LNCaP clone FGC (cell line): ENCODE measurements at regions not wholly inside any gene's neighbourhood (a gene's known extent, or its start where the extent isn't known, plus 50 kb on each side); places are given as distances from the start of the nearest gene placed in this dataset.

Experiments used
- DNase-seq: peaks from one replicate; pipeline ENCODE4 v3.0.0-alpha.2; 2011; ENCODE audit warnings: low read depth
- H3K4me3 ChIP-seq: 2 replicates; pipeline ENCODE4 v1.5.1; 2011; ENCODE audit warnings: mild to moderate bottlenecking, low read depth, low read length, control low read depth
- TF ChIP-seq, protein P1 (sequence below): IDR thresholded peaks from 2 replicates; pipeline ENCODE4 v1.5.1; 2012; ENCODE audit warnings: mild to moderate bottlenecking; ENCODE audit not compliant: control insufficient read depth, insufficient read depth; ENCODE audit errors: extremely low read depth

DNA sequence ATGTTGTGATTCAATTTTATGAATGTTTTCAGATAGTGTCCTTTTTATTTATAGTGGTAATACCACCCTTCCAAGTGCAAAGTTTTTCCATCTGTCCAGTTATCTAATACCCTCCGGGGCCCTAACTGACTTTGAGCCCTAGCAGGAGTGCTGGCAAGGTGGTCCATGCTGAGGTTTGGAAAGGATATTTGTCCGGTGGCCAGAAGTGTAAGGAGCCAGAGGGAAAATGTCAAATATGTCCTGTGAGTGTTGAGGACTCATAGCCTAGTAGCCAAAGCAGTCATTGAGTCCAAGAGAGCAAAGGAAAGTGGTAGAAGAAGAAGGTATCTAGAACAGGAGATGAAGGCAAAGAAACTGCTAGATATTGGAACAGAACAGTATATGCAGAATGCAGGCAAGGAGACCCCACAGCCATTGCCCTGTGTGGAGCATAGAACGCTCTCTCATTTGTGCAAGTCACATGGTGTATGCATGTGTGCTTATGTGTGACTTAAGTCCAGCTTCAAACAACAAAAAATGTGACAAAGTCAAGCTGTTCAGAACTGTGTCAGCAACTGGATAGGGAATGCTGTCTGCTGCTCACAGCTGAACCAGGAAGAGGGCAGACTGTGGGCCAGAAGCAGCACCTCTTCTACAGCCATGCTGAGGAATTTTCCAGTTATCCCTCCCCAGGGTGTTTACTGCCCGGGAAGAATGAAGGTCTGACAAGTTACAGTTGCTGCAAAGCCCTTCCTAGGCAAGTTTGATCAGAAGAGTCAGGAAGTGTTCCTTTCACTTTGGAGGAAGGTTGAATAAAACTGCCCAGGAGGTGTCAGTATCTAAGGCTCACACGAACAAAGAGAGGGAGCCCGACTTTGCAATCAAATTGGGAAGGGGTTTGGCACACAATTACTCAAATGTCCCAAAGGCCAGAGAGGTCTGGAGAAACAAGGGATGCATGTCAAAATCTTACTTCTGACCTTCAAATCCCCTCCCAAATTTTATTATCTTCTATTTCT is 463.3 kb upstream of the DMAC1 start:
- DNase-seq, result no peak
- no peak overlapping the region for H3K4me3 ChIP-seq
- TF ChIP-seq, protein P1, sequence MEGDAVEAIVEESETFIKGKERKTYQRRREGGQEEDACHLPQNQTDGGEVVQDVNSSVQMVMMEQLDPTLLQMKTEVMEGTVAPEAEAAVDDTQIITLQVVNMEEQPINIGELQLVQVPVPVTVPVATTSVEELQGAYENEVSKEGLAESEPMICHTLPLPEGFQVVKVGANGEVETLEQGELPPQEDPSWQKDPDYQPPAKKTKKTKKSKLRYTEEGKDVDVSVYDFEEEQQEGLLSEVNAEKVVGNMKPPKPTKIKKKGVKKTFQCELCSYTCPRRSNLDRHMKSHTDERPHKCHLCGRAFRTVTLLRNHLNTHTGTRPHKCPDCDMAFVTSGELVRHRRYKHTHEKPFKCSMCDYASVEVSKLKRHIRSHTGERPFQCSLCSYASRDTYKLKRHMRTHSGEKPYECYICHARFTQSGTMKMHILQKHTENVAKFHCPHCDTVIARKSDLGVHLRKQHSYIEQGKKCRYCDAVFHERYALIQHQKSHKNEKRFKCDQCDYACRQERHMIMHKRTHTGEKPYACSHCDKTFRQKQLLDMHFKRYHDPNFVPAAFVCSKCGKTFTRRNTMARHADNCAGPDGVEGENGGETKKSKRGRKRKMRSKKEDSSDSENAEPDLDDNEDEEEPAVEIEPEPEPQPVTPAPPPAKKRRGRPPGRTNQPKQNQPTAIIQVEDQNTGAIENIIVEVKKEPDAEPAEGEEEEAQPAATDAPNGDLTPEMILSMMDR, result no peak

DNA sequence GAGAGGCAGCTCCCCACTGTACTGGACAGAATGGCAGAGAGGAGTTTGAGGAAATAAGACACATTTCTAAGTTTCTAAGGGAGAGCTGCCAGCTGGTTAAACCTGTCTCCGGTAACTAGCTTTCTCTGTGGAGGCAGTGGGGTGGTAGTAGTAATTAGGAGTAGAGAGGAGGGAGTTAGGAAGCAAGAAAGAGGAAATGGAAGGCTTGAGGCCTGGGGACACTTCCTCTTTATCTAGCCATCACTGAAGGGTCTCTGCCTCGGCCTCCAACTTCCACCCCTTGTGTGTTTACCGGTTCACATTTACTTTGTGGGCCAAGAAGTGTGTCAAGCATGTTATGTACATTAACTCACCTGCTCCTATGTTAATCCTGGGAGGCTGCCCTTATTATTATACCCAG is 462.2 kb upstream of the DMAC1 start:
- TF ChIP-seq, protein P1, result no peak
- DNase-seq, result no peak
- H3K4me3 ChIP-seq, result no peak overlapping the region

DNA sequence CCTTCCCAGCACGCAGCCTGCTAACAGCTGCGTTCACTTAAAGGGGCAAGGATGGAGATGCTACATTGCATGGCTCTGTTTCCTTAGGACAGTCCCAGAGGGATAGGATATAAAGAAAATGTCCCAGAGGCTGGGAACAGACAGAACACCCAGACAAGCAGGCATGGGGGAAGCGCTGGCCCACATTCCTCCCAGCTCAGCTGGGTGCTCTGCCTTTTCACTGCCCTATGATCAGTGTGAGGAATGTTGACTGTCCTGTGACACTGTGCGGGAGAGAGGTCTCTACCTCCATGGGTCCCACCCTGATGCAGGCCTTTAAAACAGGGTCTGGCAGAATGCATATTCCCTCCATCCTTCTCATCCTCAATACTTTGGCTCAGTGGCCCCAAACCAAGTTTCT is 459.4 kb upstream of the DMAC1 start:
- no peak for DNase-seq
- H3K4me3 ChIP-seq, result no peak overlapping the region
- TF ChIP-seq, protein P1, result no peak

DNA sequence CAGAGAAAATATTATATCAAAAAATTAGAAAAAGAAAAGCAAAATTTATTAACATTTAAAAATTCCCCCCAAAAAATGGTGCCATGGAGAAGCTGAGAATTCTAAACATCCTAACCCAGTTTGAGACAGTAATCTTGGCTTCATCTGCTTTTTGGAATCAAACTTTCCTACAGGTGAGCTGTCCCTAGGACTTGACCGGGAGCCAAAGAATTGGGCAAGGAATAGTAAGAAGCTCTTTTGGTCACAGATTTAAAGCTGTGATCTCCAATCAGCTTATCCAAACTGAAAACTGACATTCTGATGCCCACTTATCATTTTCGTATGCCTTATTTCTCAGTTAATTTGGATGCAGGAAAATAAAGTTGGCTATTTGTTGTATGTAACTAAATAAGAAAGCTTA is 457.3 kb upstream of the DMAC1 start:
- no peak overlapping the region for H3K4me3 ChIP-seq
- TF ChIP-seq, protein P1, result no peak
- no peak for DNase-seq

DNA sequence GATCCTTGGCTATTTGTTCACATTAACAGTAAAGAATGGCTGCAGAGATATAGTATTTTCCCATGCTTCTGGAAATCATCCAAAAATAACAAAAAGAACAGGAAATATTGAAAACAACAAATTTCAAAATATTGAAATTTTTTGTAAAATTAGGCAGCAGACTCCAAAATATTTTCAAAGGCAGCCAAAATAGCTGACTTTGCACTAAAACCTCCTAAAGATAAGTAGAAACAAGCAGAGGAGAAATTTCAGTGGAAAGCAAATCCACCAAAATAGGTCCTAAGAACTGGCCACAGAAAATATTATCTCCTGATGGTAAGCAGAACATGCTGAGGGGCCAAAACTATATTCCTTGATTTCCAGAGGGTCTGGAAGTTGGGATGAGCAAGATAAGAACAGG is 456.3 kb upstream of the DMAC1 start:
- no peak for DNase-seq
- H3K4me3 ChIP-seq, result no peak overlapping the region

DNA sequence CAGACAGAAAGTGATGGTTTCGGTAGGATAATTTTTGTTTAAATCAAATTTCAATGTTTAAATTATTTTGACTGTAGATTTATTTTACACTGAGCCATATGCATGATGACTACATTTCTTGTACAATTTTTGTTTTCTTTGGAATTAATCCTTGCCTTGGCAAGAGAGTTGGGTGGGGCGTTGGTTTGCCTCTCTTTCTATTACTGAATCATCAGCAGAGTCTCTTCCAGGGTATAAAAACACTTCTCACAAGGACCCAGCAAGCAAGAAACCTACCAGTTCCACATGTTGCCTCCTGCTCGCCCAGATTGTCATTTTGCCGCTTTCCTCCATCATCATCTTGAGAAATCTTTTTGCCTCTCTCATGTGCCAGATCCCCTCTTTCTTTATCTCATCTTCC is 455.0 kb upstream of the DMAC1 start:
- no peak for DNase-seq
- TF ChIP-seq, protein P1, result no peak
- H3K4me3 ChIP-seq, result no peak overlapping the region

More for the DNA sequence above, 456.3 kb upstream of the DMAC1 start:
- TF ChIP-seq, protein P1, result no peak
